Liver (tissue), 8 donors: ENCODE measurements at regions not wholly inside any gene's neighbourhood (a gene's known extent, or its start where the extent isn't known, plus 50 kb on each side); places are given as distances from the start of the nearest gene placed in this dataset.
A peak's percentile ranks its signal among the peaks of the same experiment; 100 is the strongest.

Experiments used
- DNase-seq: peaks from one replicate; pipeline ENCODE4 v3.0.0-alpha.2; 2017; ENCODE audit warnings: low spot score
- H3K27ac ChIP-seq, 2 donors: one replicate each; pipeline ENCODE4 v1.7.0; 2013; ENCODE audit warnings: inconsistent platforms in 2 of 2, low read length in 2 of 2, control low read depth in 1 of 2, low read depth in 1 of 2, mild to moderate bottlenecking in 1 of 2
- H3K27me3 ChIP-seq, 4 donors: one replicate each; pipeline versions ENCODE4 v1.6.1 to v1.7.0; 2013; ENCODE audit warnings: low read length in 3 of 4, inconsistent platforms in 1 of 4, mild to moderate bottlenecking in 1 of 4, moderate library complexity in 1 of 4; ENCODE audit not compliant: control insufficient read depth in 4 of 4, insufficient read depth in 4 of 4
- H3K36me3 ChIP-seq, 4 donors: one replicate each; pipeline versions ENCODE4 v1.6.1 to v1.7.0; 2013; ENCODE audit warnings: low read length in 3 of 4, mild to moderate bottlenecking in 3 of 4, low read depth in 1 of 4, moderate library complexity in 1 of 4; ENCODE audit not compliant: control insufficient read depth in 4 of 4, insufficient read depth in 3 of 4
- H3K4me1 ChIP-seq, 4 donors: one replicate each; pipeline versions ENCODE4 v1.6.1 to v1.7.0; 2013; ENCODE audit warnings: low read length in 3 of 4, mild to moderate bottlenecking in 3 of 4, moderate library complexity in 1 of 4; ENCODE audit not compliant: control insufficient read depth in 4 of 4, insufficient read depth in 4 of 4
- H3K4me3 ChIP-seq, 3 donors: one replicate each; pipeline versions ENCODE4 v1.6.1 to v1.7.0; 2013; ENCODE audit warnings: low read length in 3 of 3, control low read depth in 1 of 3, low read depth in 1 of 3, mild to moderate bottlenecking in 1 of 3
- H3K9ac ChIP-seq, 2 donors: one replicate each; pipeline ENCODE4 v1.7.0; 2013; ENCODE audit warnings: low read length in 2 of 2, mild to moderate bottlenecking in 2 of 2, moderate library complexity in 2 of 2, control low read depth in 1 of 2, low read depth in 1 of 2
- H3K9me3 ChIP-seq, 4 donors: one replicate each; pipeline versions ENCODE4 v1.6.1 to v1.7.0; 2013; ENCODE audit warnings: low read length in 3 of 4; ENCODE audit not compliant: control insufficient read depth in 4 of 4
- EGR1 ChIP-seq, 2 donors: IDR thresholded peaks; 2 replicates each; pipeline ENCODE4 v1.6.1; 2016 to 2018; ENCODE audit warnings: antibody characterized with exemption in 2 of 2, low read depth in 2 of 2
- FOXA1 ChIP-seq: IDR thresholded peaks from 2 replicates; pipeline ENCODE4 v1.6.1; 2016; ENCODE audit warnings: antibody characterized with exemption
- FOXA2 ChIP-seq: IDR thresholded peaks from 2 replicates; pipeline ENCODE4 v1.6.1; 2016; ENCODE audit warnings: antibody characterized with exemption
- GABPA ChIP-seq, 2 donors: IDR thresholded peaks in 1 of 2; conservative IDR thresholded peaks in 1 of 2; 2 replicates each; pipeline ENCODE4 v1.6.1; 2016; ENCODE audit warnings: antibody characterized with exemption in 2 of 2, mild to moderate bottlenecking in 1 of 2, moderate library complexity in 1 of 2
- HNF4A ChIP-seq, 2 donors: conservative IDR thresholded peaks; 2 replicates each; pipeline ENCODE4 v1.6.1; 2016; ENCODE audit warnings: antibody characterized with exemption in 2 of 2, mild to moderate bottlenecking in 2 of 2
- HNF4G ChIP-seq: IDR thresholded peaks from 2 replicates; pipeline ENCODE4 v1.6.1; 2016; ENCODE audit warnings: antibody characterized with exemption
- JUND ChIP-seq, 2 donors: IDR thresholded peaks; 2 replicates each; pipeline ENCODE4 v1.6.1; 2016; ENCODE audit warnings: antibody characterized with exemption in 2 of 2
- NR2F2 ChIP-seq: IDR thresholded peaks from 2 replicates; pipeline ENCODE4 v1.6.1; 2016; ENCODE audit warnings: antibody characterized with exemption
- RAD21 ChIP-seq, 2 donors: IDR thresholded peaks; 2 replicates each; pipeline ENCODE4 v1.6.1; 2016; ENCODE audit warnings: antibody characterized with exemption in 2 of 2, mild to moderate bottlenecking in 2 of 2
- RXRA ChIP-seq, 2 donors: IDR thresholded peaks; 2 replicates each; pipeline ENCODE4 v1.6.1; 2017 to 2018; ENCODE audit warnings: antibody characterized with exemption in 2 of 2, mild to moderate bottlenecking in 1 of 2
- SP1 ChIP-seq: IDR thresholded peaks from 2 replicates; pipeline ENCODE4 v1.6.1; 2018; ENCODE audit warnings: antibody characterized with exemption, mild to moderate bottlenecking
- TAF1 ChIP-seq: conservative IDR thresholded peaks from 2 replicates; pipeline ENCODE4 v1.6.1; 2016; ENCODE audit warnings: antibody characterized with exemption, mild to moderate bottlenecking
- YY1 ChIP-seq: IDR thresholded peaks from 2 replicates; pipeline ENCODE4 v1.6.1; 2016; ENCODE audit warnings: antibody characterized with exemption, mild to moderate bottlenecking
- WGBS: extraction: QIAGEN DNeasy Blood & Tissue Kit; methylation state at CpG from one replicate; pipeline ENCODE4 v1.1.7; 2013; 5-methylcytosine and 5-hydroxymethylcytosine counted together
- TF ChIP-seq, protein P1 (sequence below): fragments of 150-350 bp; IDR thresholded peaks from 2 replicates; pipeline ENCODE4 v1.5.1; 2017; ENCODE audit warnings: improper control_type of control experiment, low read depth, low read length; ENCODE audit not compliant: missing input control
- TF ChIP-seq, protein P2 (sequence below): IDR thresholded peaks from 2 replicates; pipeline ENCODE4 v1.6.1; 2016; ENCODE audit warnings: antibody characterized with exemption
- TF ChIP-seq, protein P3 (sequence below): IDR thresholded peaks from 2 replicates; pipeline ENCODE4 v1.6.1; 2016; ENCODE audit warnings: antibody characterized with exemption
- TF ChIP-seq, protein P4 (sequence below): IDR thresholded peaks from 2 replicates; pipeline ENCODE4 v1.6.1; 2016; ENCODE audit warnings: antibody characterized with exemption, mild to moderate bottlenecking
- TF ChIP-seq, protein P5 (sequence below): IDR thresholded peaks from 2 replicates; pipeline ENCODE4 v1.6.1; 2016; ENCODE audit warnings: antibody characterized with exemption
- donor health status: healthy.
- donor health status: healthy.
- donor health status: healthy.
- donor health status: healthy.
- donor health status: healthy.

DNA sequence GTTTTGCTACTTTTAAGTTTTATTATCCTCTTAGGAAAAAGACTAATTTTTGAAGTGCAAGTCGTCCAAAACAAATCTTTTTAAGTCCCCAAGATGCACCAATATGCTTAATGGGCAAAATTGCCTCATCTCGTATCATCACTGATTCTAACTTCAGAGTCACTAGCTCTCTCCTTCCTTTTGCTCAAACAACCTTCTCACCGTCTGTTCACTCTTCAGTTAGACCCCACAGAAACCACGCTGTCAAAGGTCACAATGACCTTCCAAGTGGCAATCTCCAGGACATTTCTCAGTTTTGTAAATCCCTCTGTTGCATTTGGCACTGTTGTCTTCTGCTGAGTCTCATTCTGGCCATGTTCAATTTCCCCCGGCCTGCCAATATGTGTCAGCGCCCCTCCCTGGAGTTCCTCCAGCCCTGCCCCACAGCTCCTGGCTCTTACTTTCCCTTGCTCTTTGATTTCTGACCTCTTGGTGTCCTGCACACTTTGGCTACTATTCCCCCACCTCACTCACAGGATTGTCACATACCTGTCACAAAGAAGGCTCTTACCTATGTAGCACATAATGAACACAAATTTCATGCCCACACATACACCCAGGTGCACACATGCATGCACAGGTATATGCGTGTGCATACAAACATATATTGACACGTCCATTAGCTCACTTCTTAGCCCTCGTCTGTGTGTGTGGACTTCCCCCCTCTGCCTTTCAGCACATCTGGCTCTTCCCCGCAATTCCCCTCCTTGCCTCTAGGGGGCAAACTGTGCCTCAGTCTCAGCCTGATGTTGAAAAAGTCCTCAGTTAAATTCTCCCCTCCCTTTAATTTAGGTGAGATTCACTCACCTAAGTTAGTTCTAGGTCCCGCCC is 354.0 kb upstream of the DUSP10 start:
- H3K4me3 ChIP-seq, result no peak overlapping the region
- DNase-seq, result no peak
- TF ChIP-seq, protein P1, sequence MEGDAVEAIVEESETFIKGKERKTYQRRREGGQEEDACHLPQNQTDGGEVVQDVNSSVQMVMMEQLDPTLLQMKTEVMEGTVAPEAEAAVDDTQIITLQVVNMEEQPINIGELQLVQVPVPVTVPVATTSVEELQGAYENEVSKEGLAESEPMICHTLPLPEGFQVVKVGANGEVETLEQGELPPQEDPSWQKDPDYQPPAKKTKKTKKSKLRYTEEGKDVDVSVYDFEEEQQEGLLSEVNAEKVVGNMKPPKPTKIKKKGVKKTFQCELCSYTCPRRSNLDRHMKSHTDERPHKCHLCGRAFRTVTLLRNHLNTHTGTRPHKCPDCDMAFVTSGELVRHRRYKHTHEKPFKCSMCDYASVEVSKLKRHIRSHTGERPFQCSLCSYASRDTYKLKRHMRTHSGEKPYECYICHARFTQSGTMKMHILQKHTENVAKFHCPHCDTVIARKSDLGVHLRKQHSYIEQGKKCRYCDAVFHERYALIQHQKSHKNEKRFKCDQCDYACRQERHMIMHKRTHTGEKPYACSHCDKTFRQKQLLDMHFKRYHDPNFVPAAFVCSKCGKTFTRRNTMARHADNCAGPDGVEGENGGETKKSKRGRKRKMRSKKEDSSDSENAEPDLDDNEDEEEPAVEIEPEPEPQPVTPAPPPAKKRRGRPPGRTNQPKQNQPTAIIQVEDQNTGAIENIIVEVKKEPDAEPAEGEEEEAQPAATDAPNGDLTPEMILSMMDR, result peak; percentile 61
- TF ChIP-seq RAD21 (IDR thresholded peaks at IDR 0.05), result peak; percentile 56 to 75
- TF ChIP-seq YY1, result no peak
- TF ChIP-seq JUND (IDR thresholded peaks at IDR 0.05), result no peak
- H3K27me3 ChIP-seq, result no peaks in the 10 kb centered on the region
- WGBS, result 62% methylated on average over 11 of the region's 11 CpGs
- H3K9ac ChIP-seq, result no peak overlapping the region
- H3K36me3 ChIP-seq, result no peaks in the 10 kb centered on the region
- H3K4me1 ChIP-seq, result peaks cover 2 to 45% (median 14%) of the 10 kb centered on the region in 4 donors
- H3K9me3 ChIP-seq, result no peaks in the 10 kb centered on the region
- H3K27ac ChIP-seq, result no peak overlapping the region

DNA sequence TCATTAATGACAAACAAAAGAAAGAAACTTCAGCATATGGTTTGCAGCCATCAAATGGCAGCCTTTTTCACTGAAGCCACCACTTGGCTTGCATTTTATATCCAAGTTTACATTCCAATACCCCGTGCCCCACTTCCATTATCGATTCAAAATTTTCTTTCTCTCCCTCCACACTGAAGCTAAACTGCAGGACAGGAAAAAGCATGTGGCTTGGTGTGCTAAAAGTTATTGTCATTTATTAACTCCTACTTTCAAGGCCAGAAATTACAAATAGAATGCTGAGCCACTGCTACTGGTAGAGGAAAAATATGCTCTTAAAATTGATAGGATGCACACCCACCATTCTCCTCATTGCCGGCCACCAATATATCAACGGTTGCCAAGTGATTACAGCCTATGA is 351.6 kb upstream of the DUSP10 start:
- 35% methylated on average over 4 of the region's 4 CpGs for WGBS
- no peaks in the 10 kb centered on the region for H3K36me3 ChIP-seq

More for the DNA sequence above, 351.6 kb upstream of the DUSP10 start:
- TF ChIP-seq, protein P2, sequence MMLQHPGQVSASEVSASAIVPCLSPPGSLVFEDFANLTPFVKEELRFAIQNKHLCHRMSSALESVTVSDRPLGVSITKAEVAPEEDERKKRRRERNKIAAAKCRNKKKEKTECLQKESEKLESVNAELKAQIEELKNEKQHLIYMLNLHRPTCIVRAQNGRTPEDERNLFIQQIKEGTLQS, result no peak
- TF ChIP-seq HNF4G (no peak), RAD21 (IDR thresholded peaks at IDR 0.05) (no peak), HNF4A (conservative IDR thresholded peaks at IDR 0.05) (no peak), SP1 (peak; percentile 18), EGR1 (IDR thresholded peaks at IDR 0.05; ENCODE audit: low read depth in 2 of 2) (no peak), RXRA (IDR thresholded peaks at IDR 0.05) (peak in 1 of 2 donors; percentile 27), FOXA1 (no peak), YY1 (peak; percentile 34), JUND (IDR thresholded peaks at IDR 0.05) (no peak), NR2F2 (no peak), TAF1 (no peak), GABPA (IDR thresholded peaks at IDR 0.05 in 1 of 2, conservative IDR thresholded peaks at IDR 0.05 in 1 of 2) (no peak), FOXA2 (no peak)
- TF ChIP-seq, protein P3, sequence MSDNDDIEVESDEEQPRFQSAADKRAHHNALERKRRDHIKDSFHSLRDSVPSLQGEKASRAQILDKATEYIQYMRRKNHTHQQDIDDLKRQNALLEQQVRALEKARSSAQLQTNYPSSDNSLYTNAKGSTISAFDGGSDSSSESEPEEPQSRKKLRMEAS, result peak; percentile 49
- TF ChIP-seq, protein P4, sequence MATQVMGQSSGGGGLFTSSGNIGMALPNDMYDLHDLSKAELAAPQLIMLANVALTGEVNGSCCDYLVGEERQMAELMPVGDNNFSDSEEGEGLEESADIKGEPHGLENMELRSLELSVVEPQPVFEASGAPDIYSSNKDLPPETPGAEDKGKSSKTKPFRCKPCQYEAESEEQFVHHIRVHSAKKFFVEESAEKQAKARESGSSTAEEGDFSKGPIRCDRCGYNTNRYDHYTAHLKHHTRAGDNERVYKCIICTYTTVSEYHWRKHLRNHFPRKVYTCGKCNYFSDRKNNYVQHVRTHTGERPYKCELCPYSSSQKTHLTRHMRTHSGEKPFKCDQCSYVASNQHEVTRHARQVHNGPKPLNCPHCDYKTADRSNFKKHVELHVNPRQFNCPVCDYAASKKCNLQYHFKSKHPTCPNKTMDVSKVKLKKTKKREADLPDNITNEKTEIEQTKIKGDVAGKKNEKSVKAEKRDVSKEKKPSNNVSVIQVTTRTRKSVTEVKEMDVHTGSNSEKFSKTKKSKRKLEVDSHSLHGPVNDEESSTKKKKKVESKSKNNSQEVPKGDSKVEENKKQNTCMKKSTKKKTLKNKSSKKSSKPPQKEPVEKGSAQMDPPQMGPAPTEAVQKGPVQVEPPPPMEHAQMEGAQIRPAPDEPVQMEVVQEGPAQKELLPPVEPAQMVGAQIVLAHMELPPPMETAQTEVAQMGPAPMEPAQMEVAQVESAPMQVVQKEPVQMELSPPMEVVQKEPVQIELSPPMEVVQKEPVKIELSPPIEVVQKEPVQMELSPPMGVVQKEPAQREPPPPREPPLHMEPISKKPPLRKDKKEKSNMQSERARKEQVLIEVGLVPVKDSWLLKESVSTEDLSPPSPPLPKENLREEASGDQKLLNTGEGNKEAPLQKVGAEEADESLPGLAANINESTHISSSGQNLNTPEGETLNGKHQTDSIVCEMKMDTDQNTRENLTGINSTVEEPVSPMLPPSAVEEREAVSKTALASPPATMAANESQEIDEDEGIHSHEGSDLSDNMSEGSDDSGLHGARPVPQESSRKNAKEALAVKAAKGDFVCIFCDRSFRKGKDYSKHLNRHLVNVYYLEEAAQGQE, result no peak
- TF ChIP-seq, protein P1, result no peak
- TF ChIP-seq, protein P5, sequence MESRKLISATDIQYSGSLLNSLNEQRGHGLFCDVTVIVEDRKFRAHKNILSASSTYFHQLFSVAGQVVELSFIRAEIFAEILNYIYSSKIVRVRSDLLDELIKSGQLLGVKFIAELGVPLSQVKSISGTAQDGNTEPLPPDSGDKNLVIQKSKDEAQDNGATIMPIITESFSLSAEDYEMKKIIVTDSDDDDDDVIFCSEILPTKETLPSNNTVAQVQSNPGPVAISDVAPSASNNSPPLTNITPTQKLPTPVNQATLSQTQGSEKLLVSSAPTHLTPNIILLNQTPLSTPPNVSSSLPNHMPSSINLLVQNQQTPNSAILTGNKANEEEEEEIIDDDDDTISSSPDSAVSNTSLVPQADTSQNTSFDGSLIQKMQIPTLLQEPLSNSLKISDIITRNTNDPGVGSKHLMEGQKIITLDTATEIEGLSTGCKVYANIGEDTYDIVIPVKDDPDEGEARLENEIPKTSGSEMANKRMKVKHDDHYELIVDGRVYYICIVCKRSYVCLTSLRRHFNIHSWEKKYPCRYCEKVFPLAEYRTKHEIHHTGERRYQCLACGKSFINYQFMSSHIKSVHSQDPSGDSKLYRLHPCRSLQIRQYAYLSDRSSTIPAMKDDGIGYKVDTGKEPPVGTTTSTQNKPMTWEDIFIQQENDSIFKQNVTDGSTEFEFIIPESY, result no peak
- Histone ChIP-seq H3K27ac (no peak overlapping the region), H3K9me3 (no peaks in the 10 kb centered on the region), H3K4me1 (peaks cover 2 to 40% (median 13%) of the 10 kb centered on the region in 4 donors), H3K4me3 (no peak overlapping the region), H3K27me3 (no peaks in the 10 kb centered on the region), H3K9ac (no peak overlapping the region)
- DNase-seq, result no peak
